Mesendoderm (in vitro differentiated cells): ENCODE measurements at regions not wholly inside any gene's neighbourhood (a gene's known extent, or its start where the extent isn't known, plus 50 kb on each side); places are given as distances from the start of the nearest gene placed in this dataset.

ENCODE experiments used
- DNase-seq: peaks from one replicate; pipeline ENCODE4 v3.0.0; 2013
- H2AK5ac ChIP-seq: 2 replicates; pipeline ENCODE4 v1.6.1; 2013; ENCODE audit warnings: low read length, inconsistent platforms
- H2BK120ac ChIP-seq: 2 replicates; pipeline ENCODE4 v1.6.1; 2013; ENCODE audit warnings: low read depth, mild to moderate bottlenecking, low read length, moderate library complexity, mixed read lengths
- H2BK15ac ChIP-seq: replicated peaks from 2 replicates; pipeline ENCODE4 v1.6.1; 2013; ENCODE audit warnings: low read depth, mild to moderate bottlenecking, moderate library complexity
- H2BK5ac ChIP-seq: 2 replicates; pipeline ENCODE4 v1.6.1; 2013; ENCODE audit warnings: low read length, inconsistent platforms
- H3K18ac ChIP-seq: 2 replicates; pipeline ENCODE4 v1.6.1; 2013; ENCODE audit warnings: mild to moderate bottlenecking, low read length, mixed read lengths
- H3K23ac ChIP-seq: one replicate; pipeline ENCODE4 v1.6.1; 2013; ENCODE audit warnings: low read length
- H3K27ac ChIP-seq: 2 replicates; pipeline ENCODE4 v1.5.1; 2013; ENCODE audit warnings: low read depth, mild to moderate bottlenecking, inconsistent platforms, low read length, moderate library complexity
- H3K27me3 ChIP-seq: 2 replicates; pipeline ENCODE4 v1.6.1; 2013; ENCODE audit warnings: low read length, control low read depth, mild to moderate bottlenecking, inconsistent platforms; ENCODE audit not compliant: insufficient read depth, poor library complexity
- H3K36me3 ChIP-seq: 2 replicates; pipeline ENCODE4 v1.6.1; 2013; ENCODE audit warnings: low read length, inconsistent platforms; ENCODE audit not compliant: control insufficient read depth, insufficient read depth
- H3K4ac ChIP-seq: one replicate; pipeline ENCODE4 v1.6.1; 2013; ENCODE audit warnings: low read depth, mild to moderate bottlenecking, low read length, moderate library complexity
- H3K4me1 ChIP-seq: 2 replicates; pipeline ENCODE4 v1.6.1; 2013; ENCODE audit warnings: low read depth, low read length, inconsistent platforms; ENCODE audit not compliant: control insufficient read depth
- H3K4me2 ChIP-seq: 2 replicates; pipeline ENCODE4 v1.6.1; 2013; ENCODE audit warnings: low read length
- H3K4me3 ChIP-seq: 2 replicates; pipeline ENCODE4 v1.5.1; 2013; ENCODE audit warnings: mild to moderate bottlenecking, low read length
- H3K56ac ChIP-seq: one replicate; pipeline ENCODE4 v1.6.1; 2013; ENCODE audit warnings: low read length
- H3K79me1 ChIP-seq: 2 replicates; pipeline ENCODE4 v1.6.1; 2013; ENCODE audit warnings: low read length, inconsistent platforms
- H3K79me2 ChIP-seq: 2 replicates; pipeline ENCODE4 v1.6.1; 2013; ENCODE audit warnings: mild to moderate bottlenecking, low read length; ENCODE audit not compliant: control insufficient read depth, insufficient read depth
- H3K9ac ChIP-seq: 2 replicates; pipeline ENCODE4 v1.6.1; 2013; ENCODE audit warnings: low read length, inconsistent platforms
- H4K5ac ChIP-seq: one replicate; pipeline ENCODE4 v1.6.1; 2013; ENCODE audit warnings: low read length
- H4K8ac ChIP-seq: one replicate; pipeline ENCODE4 v1.6.1; 2013; ENCODE audit warnings: low read depth, mild to moderate bottlenecking, control low read depth, low read length, moderate library complexity
- WGBS: extraction: QIAGEN DNeasy Blood & Tissue Kit; methylation state at CpG from one replicate; pipeline ENCODE4 v1.1.7; 2013; ENCODE audit warnings: low lambda C conversion rate, missing lambda C conversion rate; ENCODE audit not compliant: insufficient coverage; ENCODE audit errors: extremely low coverage; 5-methylcytosine and 5-hydroxymethylcytosine counted together

DNA sequence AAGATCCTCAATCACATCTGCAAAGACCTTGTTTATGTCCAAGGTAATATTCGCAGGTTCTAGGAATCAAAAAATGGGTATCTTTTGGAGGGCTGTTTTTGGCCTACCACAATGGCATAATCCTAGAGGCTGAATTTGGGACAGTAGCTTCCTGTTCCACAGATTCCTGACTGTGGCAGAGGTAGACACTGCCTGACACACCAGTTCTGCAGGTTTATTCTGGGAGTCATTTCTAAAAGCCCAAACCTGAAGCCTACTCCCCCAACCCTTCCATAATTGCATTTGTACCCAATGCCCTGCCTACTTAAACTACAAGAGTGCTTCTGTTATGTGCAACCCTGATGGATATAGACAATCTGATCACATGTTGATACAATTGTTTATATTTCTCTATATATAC lies 378.9 kb downstream of the PCNX1 start:
- no peaks in the 10 kb centered on the region for H3K79me1 ChIP-seq
- no peak overlapping the region for H2BK5ac ChIP-seq
- peaks cover 2% of the 10 kb centered on the region for H3K4me1 ChIP-seq
- H3K36me3 ChIP-seq: no peaks in the 10 kb centered on the region
- H3K79me2 ChIP-seq: no peaks in the 10 kb centered on the region
- H2BK15ac ChIP-seq: no peak overlapping the region
- H3K23ac ChIP-seq: no peak overlapping the region
- no peak overlapping the region for H3K18ac ChIP-seq
- no peak overlapping the region for H3K4me3 ChIP-seq
- no peak overlapping the region for H4K8ac ChIP-seq
- H2AK5ac ChIP-seq: no peak overlapping the region
- DNase-seq: no peak
- no peak overlapping the region for H3K27ac ChIP-seq
- no peak overlapping the region for H3K4ac ChIP-seq
- H3K4me2 ChIP-seq: no peak overlapping the region
- H4K5ac ChIP-seq: no peak overlapping the region
- no peak overlapping the region for H2BK120ac ChIP-seq
- H3K56ac ChIP-seq: no peak overlapping the region
- no peaks in the 10 kb centered on the region for H3K27me3 ChIP-seq
- no peak overlapping the region for H3K9ac ChIP-seq
- WGBS: no CpG with 5 or more reads among the region's 1 CpG

DNA sequence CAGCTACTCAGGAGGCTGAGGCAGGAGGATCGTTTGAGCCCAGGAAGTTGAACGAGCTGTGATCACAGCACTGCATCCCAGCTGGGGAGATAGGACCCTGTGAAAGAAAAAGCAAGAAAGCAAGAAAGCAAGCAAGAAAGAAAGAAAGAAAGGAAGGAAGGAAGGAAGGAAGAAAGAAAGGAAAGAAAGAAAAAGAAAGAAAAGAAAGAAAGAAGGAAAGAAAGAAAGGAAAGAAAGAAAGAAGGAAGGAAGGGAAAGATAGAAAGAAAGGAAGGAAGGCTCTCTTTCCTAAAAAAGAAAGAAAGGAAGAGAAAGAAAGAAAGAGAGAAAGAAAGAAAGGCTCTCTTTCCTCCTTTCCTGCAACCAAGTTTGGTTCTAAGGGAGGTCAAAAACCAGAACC lies 380.3 kb downstream of the PCNX1 start:
- H2BK5ac ChIP-seq: no peak overlapping the region
- H3K4ac ChIP-seq: no peak overlapping the region
- no peaks in the 10 kb centered on the region for H3K27me3 ChIP-seq
- peaks cover 2% of the 10 kb centered on the region for H3K4me1 ChIP-seq
- H4K5ac ChIP-seq: no peak overlapping the region
- no peak overlapping the region for H3K23ac ChIP-seq
- no peaks in the 10 kb centered on the region for H3K79me2 ChIP-seq
- H3K79me1 ChIP-seq: no peaks in the 10 kb centered on the region
- no peak for DNase-seq
- no peak overlapping the region for H3K4me2 ChIP-seq
- H2BK120ac ChIP-seq: no peak overlapping the region
- H3K4me3 ChIP-seq: no peak overlapping the region
- H3K36me3 ChIP-seq: no peaks in the 10 kb centered on the region
- H3K27ac ChIP-seq: no peak overlapping the region
- H2AK5ac ChIP-seq: no peak overlapping the region
- no peak overlapping the region for H3K56ac ChIP-seq
- no peak overlapping the region for H4K8ac ChIP-seq
- H2BK15ac ChIP-seq: no peak overlapping the region
- no CpG with 5 or more reads among the region's 2 CpGs for WGBS
- no peak overlapping the region for H3K9ac ChIP-seq
- no peak overlapping the region for H3K18ac ChIP-seq

DNA sequence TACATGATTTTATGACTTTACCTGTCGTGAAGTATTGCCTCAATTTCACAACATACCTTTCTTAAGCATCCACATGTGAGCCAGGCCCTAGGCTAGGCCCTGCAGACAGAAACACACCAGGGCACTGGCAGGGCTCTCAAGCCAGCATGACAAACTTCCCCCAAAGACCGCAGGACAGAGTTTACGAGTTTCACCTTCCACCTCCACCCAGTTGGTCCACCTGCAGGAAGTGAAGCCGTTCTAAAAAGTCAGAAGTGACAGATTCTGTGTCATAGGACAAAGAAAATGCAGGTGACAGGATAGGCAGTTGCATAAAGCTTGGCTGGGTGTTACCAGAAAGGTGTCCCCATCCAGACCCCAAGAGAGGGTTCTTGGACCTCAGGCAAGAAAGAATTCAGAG lies 382.3 kb downstream of the PCNX1 start:
- Histone ChIP-seq H2AK5ac (no peak overlapping the region), H3K9ac (no peak overlapping the region), H3K27me3 (no peaks in the 10 kb centered on the region), H3K27ac (no peak overlapping the region), H3K18ac (no peak overlapping the region), H3K4me1 (peaks cover 2% of the 10 kb centered on the region), H3K4me2 (no peak overlapping the region), H3K23ac (no peak overlapping the region), H3K79me1 (no peaks in the 10 kb centered on the region), H2BK15ac (no peak overlapping the region), H3K79me2 (no peaks in the 10 kb centered on the region), H4K8ac (no peak overlapping the region), H3K56ac (no peak overlapping the region), H3K36me3 (no peaks in the 10 kb centered on the region), H2BK120ac (no peak overlapping the region), H4K5ac (no peak overlapping the region), H2BK5ac (no peak overlapping the region), H3K4me3 (no peak overlapping the region), H3K4ac (no peak overlapping the region)
- peak; percentile 31 for DNase-seq
- no CpG with 5 or more reads among the region's 4 CpGs for WGBS

DNA sequence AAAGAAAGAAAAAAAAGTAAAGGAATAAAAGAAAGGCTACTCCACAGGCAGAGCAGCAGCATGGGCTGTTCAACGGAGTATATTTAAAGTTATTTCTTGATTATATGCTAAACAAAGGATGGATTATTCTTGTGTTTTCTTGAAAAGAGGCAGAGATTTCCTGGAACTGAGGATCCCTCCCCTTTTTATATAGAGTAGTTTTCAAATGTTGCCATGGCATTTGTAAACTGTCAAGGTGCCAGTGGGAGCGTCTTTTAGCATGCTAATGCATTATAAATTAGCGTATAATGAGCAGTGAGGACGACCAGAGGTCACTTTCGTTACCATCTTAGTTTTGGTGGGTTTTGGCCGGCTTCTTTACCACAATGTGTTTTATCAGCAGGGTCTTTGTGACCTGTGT lies 383.0 kb downstream of the PCNX1 start:
- no peak overlapping the region for H4K5ac ChIP-seq
- H2AK5ac ChIP-seq: no peak overlapping the region
- no peak overlapping the region for H3K9ac ChIP-seq
- DNase-seq: peak; percentile 26
- no CpG with 5 or more reads among the region's 6 CpGs for WGBS
- peaks cover 2% of the 10 kb centered on the region for H3K4me1 ChIP-seq
- H3K23ac ChIP-seq: no peak overlapping the region
- no peaks in the 10 kb centered on the region for H3K79me2 ChIP-seq
- no peaks in the 10 kb centered on the region for H3K36me3 ChIP-seq
- H3K27ac ChIP-seq: no peak overlapping the region
- no peaks in the 10 kb centered on the region for H3K79me1 ChIP-seq
- H4K8ac ChIP-seq: no peak overlapping the region
- no peak overlapping the region for H2BK15ac ChIP-seq
- H2BK5ac ChIP-seq: no peak overlapping the region
- H3K4me2 ChIP-seq: no peak overlapping the region
- H3K27me3 ChIP-seq: no peaks in the 10 kb centered on the region
- H2BK120ac ChIP-seq: no peak overlapping the region
- H3K4me3 ChIP-seq: no peak overlapping the region
- no peak overlapping the region for H3K18ac ChIP-seq
- no peak overlapping the region for H3K56ac ChIP-seq
- H3K4ac ChIP-seq: no peak overlapping the region

DNA sequence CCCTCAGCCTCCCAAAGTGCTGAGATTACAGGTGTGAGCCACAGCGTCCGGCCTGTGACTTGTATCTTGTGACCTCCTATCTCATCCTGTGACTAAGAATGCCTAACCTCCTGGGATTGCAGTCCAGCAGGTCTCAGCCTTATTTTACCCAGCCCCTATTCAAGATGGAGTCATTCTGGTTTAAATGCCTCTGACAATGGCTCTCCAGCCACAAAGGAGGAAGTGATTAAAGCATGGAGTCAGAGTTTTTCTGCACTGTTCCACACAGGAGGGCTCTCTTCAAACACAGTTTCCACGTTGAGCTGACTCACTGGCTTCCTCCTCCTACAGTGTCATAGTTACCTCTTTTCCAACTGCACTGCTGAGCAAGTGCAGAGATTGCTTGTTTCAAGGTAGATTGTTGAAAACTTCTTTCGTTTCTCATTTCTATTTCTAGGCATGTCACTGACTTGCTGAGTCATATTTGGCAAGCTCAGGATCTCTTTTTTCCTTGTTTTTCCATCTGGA lies 383.8 kb downstream of the PCNX1 start:
- peak; percentile 8 for DNase-seq
- Histone ChIP-seq H4K8ac (no peak overlapping the region), H3K27me3 (no peaks in the 10 kb centered on the region), H3K4me1 (peaks cover 2% of the 10 kb centered on the region), H3K18ac (no peak overlapping the region), H3K4me3 (no peak overlapping the region), H3K36me3 (no peaks in the 10 kb centered on the region), H4K5ac (no peak overlapping the region), H2BK15ac (no peak overlapping the region), H3K23ac (no peak overlapping the region), H3K56ac (no peak overlapping the region), H3K4ac (no peak overlapping the region), H2AK5ac (no peak overlapping the region), H2BK120ac (no peak overlapping the region), H3K79me1 (no peaks in the 10 kb centered on the region), H3K4me2 (no peak overlapping the region), H3K9ac (no peak overlapping the region), H3K27ac (no peak overlapping the region), H2BK5ac (no peak overlapping the region), H3K79me2 (no peaks in the 10 kb centered on the region)
- no CpG with 5 or more reads among the region's 4 CpGs for WGBS

DNA sequence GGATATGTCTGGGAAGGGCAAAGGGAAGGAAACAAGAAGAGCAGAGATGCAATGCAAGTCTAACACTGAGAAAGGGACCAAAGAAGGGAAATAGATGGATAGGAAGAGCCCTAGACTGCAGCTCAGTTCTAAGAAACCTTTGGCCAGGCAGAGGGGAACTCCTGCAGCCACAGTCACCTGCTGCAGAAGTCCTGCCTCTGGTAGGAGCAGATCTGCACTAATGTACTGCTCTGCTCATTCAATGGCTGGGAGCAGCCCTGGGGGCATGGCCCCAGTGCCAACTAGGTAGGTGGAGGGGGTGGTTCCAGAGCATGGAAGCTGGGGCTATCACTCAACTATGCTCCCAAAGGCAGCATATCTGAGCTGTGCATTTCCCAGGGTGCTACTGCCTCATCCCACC lies 388.9 kb downstream of the PCNX1 start:
- no peaks in the 10 kb centered on the region for H3K79me2 ChIP-seq
- H3K56ac ChIP-seq: no peak overlapping the region
- no peak overlapping the region for H3K23ac ChIP-seq
- H2BK5ac ChIP-seq: no peak overlapping the region
- no peak overlapping the region for H4K8ac ChIP-seq
- no peak overlapping the region for H3K27ac ChIP-seq
- H2BK120ac ChIP-seq: no peak overlapping the region
- no peak for DNase-seq
- no peaks in the 10 kb centered on the region for H3K27me3 ChIP-seq
- no peak overlapping the region for H3K18ac ChIP-seq
- H3K4me1 ChIP-seq: no peaks in the 10 kb centered on the region
- H3K79me1 ChIP-seq: no peaks in the 10 kb centered on the region
- H4K5ac ChIP-seq: no peak overlapping the region
- no peak overlapping the region for H3K4ac ChIP-seq
- H2BK15ac ChIP-seq: no peak overlapping the region
- H3K9ac ChIP-seq: no peak overlapping the region
- H3K4me2 ChIP-seq: no peak overlapping the region
- no peak overlapping the region for H2AK5ac ChIP-seq
- H3K36me3 ChIP-seq: no peaks in the 10 kb centered on the region
- no peak overlapping the region for H3K4me3 ChIP-seq
